NCI-H2107 (cell line): ENCODE measurements at regions not wholly inside any gene's neighbourhood (a gene's known extent, or its start where the extent isn't known, plus 50 kb on each side); places are given as distances from the start of the nearest gene placed in this dataset.
"Not testable (repeated sequence)": the region's sequence is repeated elsewhere in the genome, so short reads cannot be mapped to it uniquely, and the experiment has no call there.

ENCODE experiments used
- DNase-seq: peaks from one replicate; lab custom pipeline; 2025; lab: John Stamatoyannopoulos, UW

DNA sequence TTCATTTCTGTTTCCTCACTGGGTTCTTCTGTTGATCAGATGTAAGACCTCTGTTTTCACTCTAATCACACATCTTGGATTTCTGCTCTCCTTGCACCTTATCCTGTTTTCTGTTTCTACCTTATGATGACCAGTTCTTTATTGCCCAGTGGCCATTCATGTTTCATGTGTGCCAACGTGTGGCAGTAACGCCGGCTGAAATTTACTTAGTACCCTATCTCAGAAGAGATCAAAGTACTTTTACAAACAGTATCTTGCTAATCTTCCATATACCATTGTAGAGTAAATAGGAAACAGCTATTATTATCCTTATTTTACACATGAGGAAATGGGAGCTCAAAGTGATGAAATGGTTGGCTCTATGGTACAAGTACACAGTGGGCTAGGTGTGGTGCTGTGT lies 74.0 kb downstream of the GATA3 start:
- no peak for DNase-seq

DNA sequence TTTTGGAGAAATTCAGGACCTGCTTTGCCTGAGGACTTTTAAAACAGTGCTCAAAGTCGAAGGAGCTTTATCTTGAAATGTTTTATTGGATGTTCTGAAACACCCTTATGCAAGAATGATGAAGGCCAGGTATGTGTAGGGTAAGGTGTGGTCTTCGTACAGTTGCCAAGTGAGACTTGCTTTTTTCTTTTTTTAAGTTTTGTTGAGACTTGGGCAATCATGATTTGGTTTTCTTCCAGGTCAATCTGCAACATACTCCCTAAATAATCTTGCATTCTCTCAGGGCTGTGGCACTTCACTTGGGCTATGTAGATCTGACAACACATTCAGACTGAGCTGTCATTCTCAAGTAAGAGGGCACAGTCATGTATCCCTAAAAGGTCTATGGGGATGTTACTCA lies 75.0 kb downstream of the GATA3 start:
- DNase-seq: no peak

DNA sequence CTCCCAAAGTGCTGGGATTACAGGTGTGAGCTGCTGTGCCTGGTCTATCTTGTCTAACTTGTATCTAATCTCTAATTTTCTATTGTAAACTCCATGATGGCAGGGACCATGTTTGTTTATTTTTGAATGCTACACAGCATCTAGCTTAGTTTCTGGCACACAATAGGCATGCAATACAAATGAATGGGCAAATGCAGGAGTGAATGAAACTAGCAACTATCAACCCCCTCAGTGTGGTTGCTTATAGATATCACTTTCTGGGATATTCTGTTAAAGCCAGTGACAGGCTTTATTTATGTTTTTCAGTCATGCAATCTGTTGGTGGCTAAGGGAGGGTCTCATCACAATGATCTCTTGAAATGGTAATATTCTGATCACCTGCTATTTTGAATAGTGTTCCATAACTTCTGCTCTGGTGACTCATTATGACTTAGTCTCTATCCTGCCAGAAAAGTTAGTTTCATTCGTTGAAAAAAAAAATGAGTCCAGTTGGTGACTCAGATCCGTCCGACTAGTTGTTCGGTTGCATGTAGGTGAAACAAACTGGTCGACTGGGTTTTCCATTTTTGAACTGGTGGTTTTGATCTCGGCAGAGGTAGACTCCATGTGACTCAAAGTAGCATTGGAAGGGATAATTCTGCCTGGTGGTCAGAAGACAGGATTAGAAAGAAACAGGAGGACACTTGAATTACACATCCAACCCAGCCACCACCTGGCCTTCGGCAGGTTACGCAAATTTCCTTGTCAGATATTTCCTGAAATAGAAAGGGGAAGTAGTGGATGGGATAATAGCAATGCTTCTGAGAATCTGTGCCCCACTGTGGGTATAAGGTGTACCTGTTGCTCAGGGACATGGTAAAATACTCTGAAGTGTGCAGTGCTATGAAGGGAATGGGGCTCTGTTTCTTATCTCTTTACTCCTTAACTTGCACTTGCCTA lies 76.8 kb downstream of the GATA3 start:
- DNase-seq: no peak

DNA sequence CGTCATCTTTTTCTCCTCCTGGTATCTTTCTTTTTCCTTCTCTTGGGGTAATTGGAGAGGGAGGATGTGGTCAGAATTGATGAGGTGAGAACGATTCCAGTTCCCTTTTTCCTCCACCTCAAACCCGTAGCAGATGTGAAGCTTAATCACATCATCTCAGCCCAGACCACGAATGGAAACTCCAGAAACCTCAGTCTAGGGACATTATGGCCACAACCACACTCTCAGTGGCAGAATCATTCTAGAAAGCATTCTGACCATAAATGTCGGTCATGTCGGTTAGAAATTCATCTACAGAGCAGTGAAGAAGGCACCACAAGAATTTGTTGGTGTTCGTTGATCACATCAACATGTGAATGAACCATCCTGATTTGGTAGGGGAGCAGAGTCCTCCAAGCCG lies 78.7 kb downstream of the GATA3 start:
- DNase-seq: no peak

DNA sequence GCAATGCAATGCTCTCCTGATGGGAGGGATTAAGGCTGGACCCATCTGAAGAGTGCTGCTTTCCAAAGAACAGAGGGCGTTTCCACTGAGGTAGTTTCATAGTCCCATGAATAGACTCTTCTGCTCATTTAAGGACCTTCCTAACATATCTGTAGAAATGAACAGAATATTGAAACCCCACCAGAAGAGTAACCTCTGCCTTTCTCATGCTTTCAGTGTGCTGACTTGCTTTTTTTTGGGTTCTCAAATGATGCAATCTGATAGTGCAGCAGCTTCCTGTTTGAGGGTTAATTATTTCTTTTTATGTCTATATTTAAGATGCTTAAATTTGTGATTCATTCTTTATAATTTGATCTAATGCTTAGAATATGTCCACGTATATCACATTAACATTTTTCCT lies 82.2 kb downstream of the GATA3 start:
- DNase-seq: no peak

DNA sequence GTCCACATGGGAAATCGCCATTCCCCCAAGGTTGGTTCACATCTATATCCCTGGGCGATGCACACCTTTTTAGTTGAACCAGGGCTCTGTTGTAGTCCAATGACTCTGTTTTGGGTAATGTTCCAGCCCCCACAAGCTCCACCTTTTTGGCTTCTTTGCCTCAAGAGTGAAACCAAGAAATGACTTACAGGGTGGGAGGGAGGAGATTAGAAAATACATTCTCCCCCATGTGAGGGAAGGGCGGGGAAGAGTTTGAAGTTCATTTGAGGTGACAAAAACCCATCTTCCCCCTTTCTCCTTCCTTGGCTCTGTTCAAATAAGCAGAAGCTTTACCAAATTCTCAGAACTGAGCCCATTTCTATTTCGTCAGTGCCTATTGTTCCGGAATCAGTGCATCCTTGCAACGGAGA lies 82.8 kb downstream of the GATA3 start:
- no peak for DNase-seq

DNA sequence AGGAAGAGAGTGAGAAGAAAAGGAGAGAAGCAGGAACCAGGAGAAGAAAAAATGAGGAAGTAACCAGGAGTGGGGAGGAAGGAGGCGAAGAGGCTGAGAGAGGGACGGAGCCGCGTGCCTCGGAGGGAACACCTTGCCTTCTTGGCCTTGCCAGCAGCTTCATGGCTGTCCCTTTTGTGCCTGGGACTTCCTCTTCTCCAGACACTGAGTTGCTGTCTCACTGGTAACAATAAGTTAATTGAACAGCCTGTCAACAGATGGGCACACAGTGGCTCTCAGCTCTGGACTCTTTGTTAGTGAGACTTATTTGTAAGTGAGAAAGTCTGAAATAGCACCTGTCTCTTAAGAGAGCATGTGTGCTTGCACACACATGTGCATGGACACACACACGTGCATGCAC lies 83.2 kb downstream of the GATA3 start:
- DNase-seq: no peak

DNA sequence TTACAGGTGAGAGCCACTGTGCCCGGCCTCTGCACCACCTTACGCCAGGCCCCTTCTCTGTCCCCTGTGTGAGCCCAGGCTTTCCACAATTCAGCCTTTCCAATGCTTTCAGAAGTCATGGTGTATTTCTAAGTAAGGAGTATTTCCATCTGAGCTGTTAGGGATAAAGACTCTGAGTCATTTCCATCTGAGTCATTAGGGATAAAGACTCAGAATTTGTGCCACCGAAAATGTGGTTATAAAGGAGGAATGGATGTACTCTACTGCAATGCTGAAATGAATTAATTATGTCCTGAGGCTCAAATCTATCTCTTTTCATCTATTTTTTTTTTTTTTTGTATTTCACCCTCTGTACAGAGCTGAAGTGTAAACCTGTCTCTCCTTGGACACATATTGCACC lies 84.0 kb downstream of the GATA3 start:
- DNase-seq: no peak

DNA sequence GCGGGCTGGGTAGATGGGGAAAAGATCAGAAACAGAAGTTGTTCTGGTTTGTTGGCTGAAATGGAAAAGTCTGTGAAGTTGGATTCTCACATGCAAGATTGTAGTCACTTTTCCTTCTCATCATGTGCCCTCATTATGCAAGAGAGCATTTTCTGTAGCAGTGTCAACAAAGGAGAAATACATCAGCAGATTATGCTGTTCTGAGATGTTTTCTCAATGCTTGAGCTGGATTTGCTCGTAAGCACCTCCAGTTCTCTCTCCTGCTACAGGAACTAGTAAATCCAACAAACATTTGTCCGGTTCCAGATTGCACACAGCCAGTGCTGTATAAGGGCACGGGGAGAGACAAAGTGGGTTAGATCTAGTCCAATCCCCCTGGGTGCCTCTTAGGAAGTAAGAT lies 90.0 kb downstream of the GATA3 start:
- DNase-seq: no peak

DNA sequence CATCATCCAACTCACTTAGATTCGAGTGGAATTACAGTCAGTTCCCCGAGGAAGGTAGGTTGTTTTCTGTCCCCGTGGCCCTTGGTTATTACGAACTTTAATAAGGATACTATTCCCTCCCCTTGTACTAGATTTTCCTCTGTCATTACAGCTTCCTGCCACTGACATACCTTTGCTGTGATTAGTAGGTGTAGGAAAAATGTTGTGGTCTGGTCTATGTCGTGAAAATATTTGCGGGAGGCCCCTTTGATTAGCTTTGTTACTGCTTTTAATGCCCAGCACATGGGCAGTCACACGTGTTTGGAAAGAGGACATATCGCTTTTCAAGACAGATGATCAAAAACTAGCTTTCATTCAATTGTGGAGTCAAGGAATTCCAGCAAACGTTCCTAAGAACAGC lies 92.2 kb downstream of the GATA3 start:
- no peak for DNase-seq

DNA sequence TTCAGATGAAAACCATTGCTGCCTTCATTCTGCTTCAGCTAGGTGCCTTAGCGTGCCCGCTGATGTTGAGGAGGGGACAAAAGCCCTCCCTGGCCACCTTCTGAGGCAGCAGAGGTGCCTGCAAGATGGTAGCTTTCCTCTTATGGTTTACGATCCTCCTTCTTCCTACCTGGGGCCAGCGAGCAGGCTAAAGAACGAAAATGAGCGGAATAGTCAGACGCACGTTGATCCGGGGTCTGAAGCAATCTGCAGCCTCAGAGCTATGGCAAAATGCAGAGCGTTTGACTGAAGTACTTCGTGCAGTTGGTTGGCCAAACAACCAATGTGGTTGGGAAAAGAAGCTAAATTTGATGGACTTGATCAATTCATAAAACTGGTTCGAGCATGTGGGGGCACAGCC lies 95.5 kb downstream of the GATA3 start:
- DNase-seq: no peak

DNA sequence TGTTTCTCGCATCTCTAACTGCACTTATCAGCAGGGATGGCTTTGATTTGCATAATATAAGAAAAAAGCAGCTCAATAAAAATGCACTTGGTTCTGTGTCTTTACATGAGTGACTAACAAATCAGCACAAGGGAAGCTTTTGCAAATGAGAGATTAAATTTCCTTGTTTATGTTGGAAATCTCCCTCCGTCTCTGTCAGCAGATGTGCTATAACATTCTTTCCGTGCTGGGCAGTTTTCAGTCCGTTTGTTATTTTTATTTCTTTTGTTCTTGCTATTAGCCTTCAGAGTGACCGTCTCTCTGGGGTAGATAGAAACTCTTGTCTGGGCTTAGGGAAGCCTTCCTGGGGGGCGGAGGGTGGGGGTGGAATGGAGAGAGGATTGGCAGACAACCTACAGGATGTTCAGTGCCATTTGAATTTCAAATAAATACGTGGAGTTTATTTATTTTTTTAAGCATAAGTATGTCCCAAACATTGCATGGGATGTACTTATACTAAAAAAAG lies 96.0 kb downstream of the GATA3 start:
- no peak for DNase-seq

DNA sequence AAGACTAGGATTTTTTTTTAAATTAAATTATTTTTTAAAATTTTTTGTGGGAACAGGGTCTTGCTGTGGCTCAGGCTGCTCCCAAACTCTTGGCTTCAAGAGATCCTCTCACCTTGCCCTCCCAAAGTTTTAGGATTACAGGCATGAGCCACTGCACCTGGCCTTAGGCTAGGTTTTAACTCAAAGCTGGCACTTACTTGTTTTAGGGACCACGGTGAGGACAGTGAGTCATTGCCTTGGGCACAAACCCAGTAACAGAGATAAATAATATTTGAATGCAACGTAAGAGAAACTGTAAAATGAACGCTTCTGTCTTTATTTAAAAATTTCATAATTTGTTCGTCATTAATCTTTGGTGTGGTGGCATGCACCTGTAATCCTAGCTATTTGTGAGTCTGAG lies 96.6 kb downstream of the GATA3 start:
- no peak for DNase-seq

DNA sequence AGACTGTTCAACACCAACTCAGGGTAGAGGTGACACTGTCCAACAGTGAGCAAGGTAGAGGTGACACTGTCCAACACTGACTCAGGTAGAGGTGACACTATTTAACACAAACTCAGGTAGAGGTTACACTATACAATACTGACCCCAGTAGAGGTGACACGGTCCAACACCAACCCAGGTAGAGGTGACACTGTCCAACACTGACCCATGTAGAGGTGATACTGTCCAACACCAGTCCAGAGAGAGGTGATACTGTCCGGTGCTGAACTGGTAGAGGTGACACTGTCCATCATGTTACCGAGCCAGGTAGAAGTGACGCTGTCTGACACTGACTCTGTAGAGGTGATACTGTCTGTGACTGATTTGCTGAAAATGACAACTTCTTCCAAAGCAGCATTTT lies 102.4 kb downstream of the GATA3 start:
- no peak for DNase-seq

DNA sequence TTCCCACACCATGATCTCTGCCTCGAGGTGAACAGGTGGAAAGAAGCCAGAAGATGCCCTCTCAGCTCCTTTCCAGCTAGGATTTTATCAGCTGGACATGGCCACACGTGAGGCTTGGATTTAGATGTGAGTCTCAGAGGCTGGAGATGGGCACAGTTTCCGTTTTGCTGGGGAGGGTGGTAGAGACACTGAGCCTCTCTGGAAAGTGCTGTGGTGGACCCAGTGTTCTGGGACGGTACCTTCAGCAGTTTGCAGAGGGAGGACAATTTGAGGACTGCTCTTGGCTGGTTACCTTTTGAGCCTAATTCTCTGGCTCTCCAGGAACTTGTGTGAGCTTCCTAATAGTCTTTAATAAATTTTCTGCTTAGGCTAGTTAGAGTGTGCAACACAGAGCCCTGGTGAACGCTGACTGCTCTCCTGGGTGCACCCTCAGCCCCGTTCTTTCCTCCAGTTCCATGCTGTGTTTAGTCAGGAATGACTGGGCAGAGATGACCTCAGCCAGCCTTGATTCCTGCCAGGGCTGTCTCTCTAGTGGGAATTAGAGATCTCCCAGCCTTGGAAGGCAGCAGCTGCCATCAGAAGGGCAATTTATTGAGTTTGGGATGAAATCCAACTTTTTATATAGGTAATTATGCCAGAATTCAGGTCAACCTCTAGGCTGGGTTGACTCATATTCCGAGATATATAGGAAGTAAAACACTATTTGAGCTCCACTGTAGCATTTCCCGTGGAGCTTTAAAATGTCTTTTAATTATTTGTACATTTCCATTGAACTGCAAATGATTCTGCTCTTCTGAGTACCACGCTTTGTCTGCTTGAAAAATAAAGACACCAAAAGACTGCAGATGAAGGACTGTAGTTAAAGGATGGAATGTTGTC lies 103.9 kb downstream of the GATA3 start:
- no peak for DNase-seq

DNA sequence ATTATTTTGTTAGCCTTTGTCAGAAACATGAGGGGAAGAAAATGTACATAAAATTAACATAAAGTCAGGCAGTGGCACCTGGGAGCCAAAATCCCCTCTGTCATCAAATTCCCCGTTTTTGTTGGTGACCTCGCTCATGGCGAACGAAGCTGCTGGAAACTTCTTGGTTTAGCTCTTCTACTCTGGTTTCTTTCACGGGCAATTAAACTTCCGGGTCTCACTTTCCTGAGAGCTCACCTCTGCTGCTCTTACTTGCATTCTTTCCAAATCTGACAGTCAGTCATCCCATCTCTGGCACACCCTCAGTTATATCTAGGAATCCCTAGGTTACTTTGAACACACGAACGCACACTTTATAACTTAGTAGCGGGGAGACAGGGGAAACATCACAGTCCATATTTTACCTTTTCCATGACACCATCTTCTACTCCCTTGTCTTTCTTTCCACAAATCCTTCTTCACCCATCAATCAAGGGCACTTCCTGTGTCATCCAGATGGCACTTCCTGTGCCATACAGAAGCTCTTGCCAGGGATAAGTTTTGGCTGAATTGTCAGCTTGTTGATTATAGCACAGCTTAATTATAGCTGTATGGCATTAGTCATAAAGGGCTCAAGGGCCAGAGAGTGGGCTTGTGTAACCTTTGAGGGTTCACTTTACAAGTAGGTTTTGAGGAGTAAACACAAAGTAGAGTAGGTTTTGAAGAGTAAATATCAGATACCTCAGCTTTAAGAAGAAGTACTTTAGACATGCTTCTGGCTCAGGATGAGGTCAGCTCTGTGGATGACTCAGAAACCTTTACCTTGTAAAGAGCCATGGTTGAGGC lies 105.1 kb downstream of the GATA3 start:
- no peak for DNase-seq

DNA sequence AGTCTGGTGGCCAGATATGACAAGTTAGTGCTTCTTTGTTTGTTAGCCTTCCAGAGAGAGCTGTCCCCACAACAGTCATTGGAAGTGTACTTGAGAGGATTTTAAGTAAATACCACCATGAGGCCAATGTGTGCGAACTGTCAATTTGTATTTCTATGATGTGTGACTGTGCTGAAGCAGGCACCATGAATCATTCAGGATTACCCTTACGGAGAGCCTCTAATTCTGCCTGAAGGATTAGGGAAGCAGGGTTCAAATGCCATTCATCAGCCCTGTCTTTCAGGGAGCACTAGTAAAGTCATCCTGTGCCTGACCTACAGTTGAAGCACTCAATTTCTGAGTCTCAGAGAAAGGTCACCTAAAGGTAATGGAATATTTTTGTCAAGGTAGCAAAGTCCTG lies 109.3 kb downstream of the GATA3 start:
- DNase-seq: no peak

DNA sequence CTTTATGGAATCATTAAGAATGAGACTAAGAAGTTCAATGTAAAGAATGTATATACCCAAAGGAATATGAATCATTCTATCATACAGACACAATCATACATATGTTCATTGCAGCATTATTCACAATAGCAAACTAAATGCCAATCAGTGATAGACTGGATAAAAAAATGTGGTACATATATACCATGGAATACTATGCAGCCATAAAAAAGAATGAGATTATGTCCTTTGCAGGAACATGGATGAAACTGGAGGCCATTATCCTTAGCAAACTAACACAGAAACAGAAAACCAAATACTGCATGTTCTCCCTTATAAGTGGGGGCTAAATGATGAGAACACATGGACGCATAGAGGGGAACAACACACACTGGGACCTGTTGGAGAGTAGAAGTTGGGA lies 110.2 kb downstream of the GATA3 start:
- not testable (repeated sequence) for DNase-seq

DNA sequence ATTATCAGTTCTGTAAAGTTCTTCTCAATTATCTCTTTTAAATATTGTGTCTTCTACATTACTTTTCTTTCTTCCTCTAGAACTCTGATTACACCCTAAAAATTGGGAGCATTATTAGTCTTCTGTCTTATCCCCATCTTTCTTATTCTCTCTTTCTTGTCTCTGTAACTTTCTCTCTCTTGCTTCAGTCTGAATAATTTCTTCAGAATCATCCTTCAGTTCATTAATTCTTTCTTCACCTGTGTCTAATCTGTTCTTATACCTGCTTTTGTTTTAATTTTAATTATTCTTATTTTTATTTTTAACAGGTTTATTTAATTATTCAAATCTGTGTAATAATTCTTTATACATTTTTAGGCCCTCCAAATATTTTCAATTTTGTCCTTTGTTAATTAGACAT lies 114.3 kb downstream of the GATA3 start:
- no peak for DNase-seq

DNA sequence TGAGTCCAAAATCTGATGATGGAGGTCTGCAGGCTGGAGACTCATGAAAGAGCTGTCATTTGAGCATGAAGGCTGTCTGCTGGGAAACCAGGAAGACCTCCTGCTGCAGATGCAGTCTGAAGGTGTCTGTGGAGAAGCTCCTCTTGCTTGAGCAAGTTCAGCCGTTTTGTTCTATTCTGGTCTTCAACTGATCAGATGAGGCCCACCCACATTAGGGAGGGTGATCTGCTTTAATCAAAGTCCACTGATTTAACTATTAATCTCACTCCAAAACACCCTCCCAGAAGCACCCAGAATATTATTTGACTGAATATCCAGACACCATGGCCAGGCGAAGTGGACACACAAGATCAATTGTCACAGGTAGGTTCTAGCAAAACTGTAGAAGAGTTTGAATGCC lies 116.5 kb downstream of the GATA3 start:
- no peak for DNase-seq

DNA sequence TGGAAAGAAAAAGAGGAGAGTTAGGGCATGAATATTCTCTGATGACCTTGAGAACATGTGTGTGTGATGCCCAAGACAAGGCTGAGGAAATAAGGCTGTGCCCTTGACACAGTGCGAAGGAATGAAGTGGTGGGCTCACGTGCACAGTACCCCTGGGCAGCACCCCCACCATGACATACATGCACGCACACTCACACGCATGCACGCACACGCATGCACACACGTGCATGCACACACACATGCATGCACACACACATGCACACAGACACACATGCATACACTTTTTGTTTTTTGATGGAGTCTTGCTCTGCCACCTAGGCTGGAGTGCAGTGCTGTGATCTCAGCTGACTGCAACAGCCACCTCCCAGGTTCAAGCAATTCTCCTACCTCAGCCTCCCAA lies 118.1 kb downstream of the GATA3 start:
- DNase-seq: no peak

DNA sequence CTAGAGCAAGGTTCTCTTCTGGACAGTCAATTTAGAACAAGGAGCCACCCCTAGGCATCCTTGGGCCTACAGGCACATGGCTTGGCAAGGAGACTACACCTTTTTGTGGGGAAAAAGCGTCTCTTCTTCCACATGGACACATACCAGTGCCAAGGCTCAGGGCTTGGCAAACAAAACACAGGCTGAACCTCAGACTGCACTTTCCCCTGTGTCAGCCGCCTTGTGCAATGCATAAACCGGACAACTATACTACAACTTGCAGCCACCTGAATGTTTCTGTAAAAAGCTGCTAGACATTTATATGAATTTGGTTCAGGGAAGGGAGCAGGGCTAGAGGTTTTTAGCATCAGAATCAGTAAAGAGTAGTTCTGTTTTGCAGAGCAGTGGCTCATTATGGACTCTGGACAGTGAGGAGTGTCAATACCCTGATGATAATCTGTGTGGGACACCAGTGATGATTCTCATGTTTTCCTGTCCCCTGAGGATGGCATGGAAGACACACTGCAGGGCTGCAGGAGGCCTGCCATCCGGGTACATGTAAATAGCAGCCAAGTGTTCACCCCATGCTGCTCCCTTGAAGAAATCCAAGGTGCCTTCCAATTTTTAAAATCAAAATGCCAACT lies 118.9 kb downstream of the GATA3 start:
- no peak for DNase-seq
